ENCODE measurements at regions not wholly inside any gene's neighbourhood (a gene's known extent, or its start where the extent isn't known, plus 50 kb on each side); places are given as distances from the start of the nearest gene placed in this dataset.

DNA sequence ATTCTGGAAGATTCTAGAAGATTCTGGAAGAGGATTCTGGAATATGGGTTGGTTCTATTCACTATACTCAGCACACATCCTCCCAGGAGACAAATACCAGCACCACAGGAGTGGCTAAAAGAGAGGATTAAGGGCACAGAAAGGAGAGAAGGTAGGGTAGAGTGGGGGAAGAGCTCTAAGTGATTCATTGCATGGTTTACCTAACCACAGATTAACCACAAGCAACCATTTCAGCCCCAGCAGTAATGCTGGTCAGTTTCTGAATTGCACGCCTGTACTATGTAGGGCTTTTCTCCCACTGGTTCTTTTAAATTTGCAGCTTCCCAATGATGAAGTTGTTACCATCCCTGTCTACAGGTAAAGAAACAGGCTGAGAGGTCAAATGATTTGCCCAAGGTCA, 192.7 kb upstream of the PMEPA1 start:
- H2BK120ac ChIP-seq (replicated peaks; ENCODE audit: low read depth, low read length): no peak overlapping the region
- 85% methylated on average over 1 of the region's 1 CpG; no CpG with 5 or more reads in 1 of the 2 experiments for WGBS, 2 experiments (ENCODE audit: extremely low coverage in 1 of 2, insufficient coverage in 1 of 2, insufficient read length in 1 of 2, insufficient replicate concordance in 2 of 2, low coverage in 1 of 2, low lambda C conversion rate in 2 of 2, missing lambda C conversion rate in 1 of 2)
- no peak overlapping the region for H3K23ac ChIP-seq (ENCODE audit: insufficient read length)
- POLR2A ChIA-PET (ENCODE audit: partially characterized antibody): no interaction called here
- H3K4ac ChIP-seq (replicated peaks; ENCODE audit: insufficient read length, low read depth, low read length): no peak overlapping the region
- H3K23me2 ChIP-seq (ENCODE audit: low read depth, low read length): no peaks in the 10 kb centered on the region
- no peak overlapping the region for H3K4me2 ChIP-seq (ENCODE audit: insufficient read depth in 1 of 2, low read depth in 2 of 2, low read length in 2 of 2)
- H3K9ac ChIP-seq (replicated peaks in 1 of 4; ENCODE audit: extremely low read depth in 1 of 4, low read depth in 3 of 4, low read length in 3 of 4): no peak overlapping the region
- CTCF ChIA-PET (ENCODE audit: partially characterized antibody): interaction anchor here (0.7 to 1.4 kb wide), 2 partner anchors 251 to 279 kb away, joined by 3 read pairs; no protein-coding TSS in a partner anchor
- FAIRE-seq (no peak), DNase-seq (ENCODE audit: low read depth in 1 of 2, low spot score in 2 of 2) (no peak)
- H2AFZ ChIP-seq (ENCODE audit: low read length): no peak overlapping the region
- H4K20me1 ChIP-seq (replicated peaks in 1 of 2; ENCODE audit: control insufficient read depth in 1 of 2, insufficient read depth in 2 of 2, low read length in 2 of 2): no peaks in the 10 kb centered on the region
- no peak overlapping the region for H3K27ac ChIP-seq (ENCODE audit: low read depth, low read length)
- no peaks in the 10 kb centered on the region; a peak in 1 of 7 replicates for H3K27me3 ChIP-seq (replicated peaks in 1 of 4; ENCODE audit: control insufficient read depth in 3 of 4, extremely low read depth in 1 of 4, insufficient read depth in 3 of 4, low read length in 3 of 4)
- H3K79me2 ChIP-seq (ENCODE audit: control insufficient read depth in 1 of 2, insufficient read depth in 2 of 2, low read length in 2 of 2): no peaks in the 10 kb centered on the region
- H4K8ac ChIP-seq (ENCODE audit: extremely low read depth, insufficient read depth, low read length): no peak overlapping the region
- no peak overlapping the region for H2AK5ac ChIP-seq (ENCODE audit: low read depth, low read length)
- no peak overlapping the region for H4K5ac ChIP-seq (ENCODE audit: insufficient read length, low read depth, low read length)
- no peaks in the 10 kb centered on the region for H3K9me3 ChIP-seq (ENCODE audit: insufficient read depth in 2 of 2, low read depth in 1 of 2, low read length in 1 of 2)
- H3K14ac ChIP-seq (ENCODE audit: insufficient read length): no peak overlapping the region
- no peak overlapping the region for H2BK20ac ChIP-seq (ENCODE audit: low read length)
- no peak overlapping the region for H2BK12ac ChIP-seq (ENCODE audit: low read depth, low read length)
- H2BK5ac ChIP-seq (ENCODE audit: low read depth, low read length): no peak overlapping the region
- H3K36me3 ChIP-seq (ENCODE audit: control insufficient read depth in 2 of 4, insufficient read depth in 4 of 4, low read length in 3 of 4): no peaks in the 10 kb centered on the region
- no peak overlapping the region for H4K91ac ChIP-seq (replicated peaks; ENCODE audit: insufficient read length, low read length)
- H3K79me1 ChIP-seq (ENCODE audit: low read depth, low read length): no peaks in the 10 kb centered on the region
- H3K18ac ChIP-seq (ENCODE audit: extremely low read depth, low read length): no peak overlapping the region
- H2BK15ac ChIP-seq (ENCODE audit: low read length): no peak overlapping the region
- H3K56ac ChIP-seq (replicated peaks; ENCODE audit: insufficient read length, low read depth, low read length): no peak overlapping the region
- no peak overlapping the region for H3K4me3 ChIP-seq (ENCODE audit: extremely low read depth in 1 of 4, insufficient read depth in 2 of 4, low read depth in 3 of 4, low read length in 4 of 4)
- peaks cover 0 to 3% (median 1%) of the 10 kb centered on the region in 4 experiments; a peak in 2 of 7 replicates for H3K4me1 ChIP-seq (replicated peaks in 1 of 4; ENCODE audit: control insufficient read depth in 3 of 4, insufficient read depth in 4 of 4, low read length in 3 of 4)
- TF ChIP-seq KDM5A (IDR thresholded peaks at IDR 0.05; ENCODE audit: low read length) (no peak), HDAC6 (IDR thresholded peaks at IDR 0.05; ENCODE audit: low read depth, low read length) (no peak), NRF1 (IDR thresholded peaks at IDR 0.05; ENCODE audit: low read depth, low read length) (no peak), POU5F1 (IDR thresholded peaks at IDR 0.05; ENCODE audit: low read depth, low read length) (no peak), ASH2L (IDR thresholded peaks at IDR 0.05; ENCODE audit: low read length) (no peak), RNF2 (IDR thresholded peaks at IDR 0.05; ENCODE audit: borderline replicate concordance, low read depth, low read length, missing control alignments, poor library complexity, severe bottlenecking) (no peak), CHD2 (IDR thresholded peaks at IDR 0.05; ENCODE audit: low read length) (no peak), CTBP2 (IDR thresholded peaks at IDR 0.05; ENCODE audit: borderline replicate concordance, insufficient read depth, insufficient read length, low read length) (no peak), EGR1 (IDR thresholded peaks at IDR 0.05; ENCODE audit: borderline replicate concordance, low read depth, low read length) (no peak), TAF7 (optimal IDR thresholded peaks at IDR 0.05; ENCODE audit: borderline replicate concordance, low read depth, low read length) (no peak), POLR2A (IDR thresholded peaks at IDR 0.05; ENCODE audit: control extremely low read depth in 1 of 2, low read depth in 2 of 2, low read length in 2 of 2) (no peak)
- TF ChIP-seq, protein P1, sequence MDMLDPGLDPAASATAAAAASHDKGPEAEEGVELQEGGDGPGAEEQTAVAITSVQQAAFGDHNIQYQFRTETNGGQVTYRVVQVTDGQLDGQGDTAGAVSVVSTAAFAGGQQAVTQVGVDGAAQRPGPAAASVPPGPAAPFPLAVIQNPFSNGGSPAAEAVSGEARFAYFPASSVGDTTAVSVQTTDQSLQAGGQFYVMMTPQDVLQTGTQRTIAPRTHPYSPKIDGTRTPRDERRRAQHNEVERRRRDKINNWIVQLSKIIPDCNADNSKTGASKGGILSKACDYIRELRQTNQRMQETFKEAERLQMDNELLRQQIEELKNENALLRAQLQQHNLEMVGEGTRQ (IDR thresholded peaks at IDR 0.05; ENCODE audit: low read length): no peak
- TF ChIP-seq, protein P2, sequence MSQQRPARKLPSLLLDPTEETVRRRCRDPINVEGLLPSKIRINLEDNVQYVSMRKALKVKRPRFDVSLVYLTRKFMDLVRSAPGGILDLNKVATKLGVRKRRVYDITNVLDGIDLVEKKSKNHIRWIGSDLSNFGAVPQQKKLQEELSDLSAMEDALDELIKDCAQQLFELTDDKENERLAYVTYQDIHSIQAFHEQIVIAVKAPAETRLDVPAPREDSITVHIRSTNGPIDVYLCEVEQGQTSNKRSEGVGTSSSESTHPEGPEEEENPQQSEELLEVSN (IDR thresholded peaks at IDR 0.05): no peak

Measured in H1 (cell line).